Fibroblast of lung (primary cell): ENCODE measurements at regions not wholly inside any gene's neighbourhood (a gene's known extent, or its start where the extent isn't known, plus 50 kb on each side); places are given as distances from the start of the nearest gene placed in this dataset.

Experiments used
- DNase-seq, 2 donors: peaks; one replicate each; pipeline versions ENCODE4 v3.0.0 to v3.0.0-alpha.2; 2010; ENCODE audit warnings: low read depth in 2 of 2
- H2AFZ ChIP-seq: 2 replicates; pipeline ENCODE4 v1.5.1; 2012; ENCODE audit warnings: low read length, control low read depth, inconsistent platforms
- H3K27ac ChIP-seq: 2 replicates; pipeline ENCODE4 v1.5.1; 2011; ENCODE audit warnings: low read length, control low read depth; ENCODE audit not compliant: insufficient read depth
- H3K27me3 ChIP-seq: 2 replicates; pipeline ENCODE4 v1.5.1; 2011; ENCODE audit warnings: mild to moderate bottlenecking, low read length; ENCODE audit not compliant: control insufficient read depth, insufficient read depth
- H3K36me3 ChIP-seq: 2 replicates; pipeline ENCODE4 v1.5.1; 2011; ENCODE audit warnings: low read length; ENCODE audit not compliant: control insufficient read depth, insufficient read depth
- H3K4me1 ChIP-seq: 2 replicates; pipeline ENCODE4 v1.5.1; 2011; ENCODE audit warnings: low read length; ENCODE audit not compliant: control insufficient read depth, insufficient read depth; ENCODE audit errors: extremely low read depth
- H3K4me2 ChIP-seq: 2 replicates; pipeline ENCODE4 v1.5.1; 2011; ENCODE audit warnings: low read length, control low read depth; ENCODE audit not compliant: insufficient read depth; ENCODE audit errors: extremely low read depth
- H3K4me3 ChIP-seq, 4 experiments: fragments of 200-600 bp in 1 of 4; sonication (generic) in 1 of 4; replicated peaks in 1 of 4; 2 replicates each; pipeline ENCODE4 v1.5.1; 2011 to 2016; ENCODE audit warnings: low read length in 4 of 4, low read depth in 3 of 4, mild to moderate bottlenecking in 3 of 4, control low read depth in 2 of 4, inconsistent platforms in 1 of 4, mixed read lengths in 1 of 4; ENCODE audit not compliant: insufficient read depth in 1 of 4; ENCODE audit errors: control extremely low read depth in 1 of 4
- H3K79me2 ChIP-seq: 2 replicates; pipeline ENCODE4 v1.5.1; 2012; ENCODE audit warnings: mild to moderate bottlenecking, low read length, inconsistent platforms; ENCODE audit not compliant: control insufficient read depth, insufficient read depth
- H3K9ac ChIP-seq: 2 replicates; pipeline ENCODE4 v1.5.1; 2011; ENCODE audit warnings: mild to moderate bottlenecking, low read length, control low read depth; ENCODE audit not compliant: insufficient read depth
- H3K9me3 ChIP-seq: 2 replicates; pipeline ENCODE4 v1.5.1; 2012; ENCODE audit warnings: low read depth, low read length; ENCODE audit not compliant: control insufficient read depth, insufficient read depth
- H4K20me1 ChIP-seq: 2 replicates; pipeline ENCODE4 v1.5.1; 2011; ENCODE audit warnings: low read length; ENCODE audit not compliant: control insufficient read depth, insufficient read depth; ENCODE audit errors: extremely low read depth
- CTCF ChIP-seq, 2 donors: IDR thresholded peaks in 1 of 2; conservative IDR thresholded peaks in 1 of 2; 1 replicate in 1 of 2; 2 replicates in 1 of 2; pipeline ENCODE4 v1.5.1; 2011 to 2012; ENCODE audit warnings: low read length in 2 of 2, control low read depth in 1 of 2, inconsistent platforms in 1 of 2, low read depth in 1 of 2, mild to moderate bottlenecking in 1 of 2
- EZH2 ChIP-seq: IDR thresholded peaks from 2 replicates; pipeline ENCODE4 v1.5.1; 2012; ENCODE audit warnings: low read length, control low read depth, mild to moderate bottlenecking; ENCODE audit errors: missing control alignments

GRCh38 chr6:113073611-113074191 is 726.6 kb downstream of the RFPL4B start:
- DNase-seq, result peak; percentile 67 to 85

GRCh38 chr6:113076116-113076515 is 729.0 kb downstream of the RFPL4B start:
- Histone ChIP-seq H3K27ac (no peak overlapping the region), H4K20me1 (no peaks in the 10 kb centered on the region), H3K4me1 (no peaks in the 10 kb centered on the region), H3K27me3 (no peaks in the 10 kb centered on the region), H3K4me2 (no peak overlapping the region), H3K9ac (no peak overlapping the region), H2AFZ (no peak overlapping the region), H3K9me3 (no peaks in the 10 kb centered on the region), H3K79me2 (no peaks in the 10 kb centered on the region), H3K4me3 (no peak overlapping the region), H3K36me3 (no peaks in the 10 kb centered on the region)
- TF ChIP-seq EZH2 (no peak), CTCF (conservative IDR thresholded peaks at IDR 0.05 in 1 of 2, IDR thresholded peaks at IDR 0.05 in 1 of 2; ENCODE audit: low read depth in 1 of 2, low read length in 2 of 2) (no peak)
- DNase-seq, result no peak

More at GRCh38 chr6:113073611-113074191, 726.6 kb downstream of the RFPL4B start:
- Histone ChIP-seq H4K20me1 (no peaks in the 10 kb centered on the region), H2AFZ (no peak overlapping the region), H3K4me1 (no peaks in the 10 kb centered on the region), H3K4me3 (no peak overlapping the region), H3K4me2 (peak overlapping the region; percentile 54), H3K79me2 (no peaks in the 10 kb centered on the region), H3K27me3 (no peaks in the 10 kb centered on the region), H3K27ac (no peak overlapping the region), H3K9me3 (no peaks in the 10 kb centered on the region), H3K36me3 (no peaks in the 10 kb centered on the region), H3K9ac (no peak overlapping the region)
- TF ChIP-seq CTCF (conservative IDR thresholded peaks at IDR 0.05 in 1 of 2, IDR thresholded peaks at IDR 0.05 in 1 of 2; ENCODE audit: low read depth in 1 of 2, low read length in 2 of 2) (no peak), EZH2 (no peak)

- Histone ChIP-seq H3K4me1 (no peaks in the 10 kb centered on the region), H3K27ac (no peak overlapping the region), H3K9ac (no peak overlapping the region), H2AFZ (no peak overlapping the region), H3K4me2 (no peak overlapping the region), H3K4me3 (no peak overlapping the region), H3K27me3 (no peaks in the 10 kb centered on the region), H3K9me3 (no peaks in the 10 kb centered on the region), H3K79me2 (no peaks in the 10 kb centered on the region), H3K36me3 (no peaks in the 10 kb centered on the region), H4K20me1 (no peaks in the 10 kb centered on the region)
- TF ChIP-seq CTCF (conservative IDR thresholded peaks at IDR 0.05 in 1 of 2, IDR thresholded peaks at IDR 0.05 in 1 of 2; ENCODE audit: low read depth in 1 of 2, low read length in 2 of 2), result no peak
- no peak for TF ChIP-seq EZH2
- DNase-seq, result no peak
Measured at GRCh38 chr6:113076816-113077215, 729.7 kb downstream of the RFPL4B start.
